Gastrocnemius medialis (tissue), 4 donors: ENCODE measurements at regions not wholly inside any gene's neighbourhood (a gene's known extent, or its start where the extent isn't known, plus 50 kb on each side); places are given as distances from the start of the nearest gene placed in this dataset.

Experiments
- POLR2A ChIP-seq, 2 donors: fragments of 450-650 bp; IDR thresholded peaks; one replicate each; pipeline ENCODE4 v1.6.1; 2017; ENCODE audit warnings: antibody characterized with exemption in 2 of 2, mild to moderate bottlenecking in 2 of 2, moderate library complexity in 2 of 2
- TF ChIP-seq, protein P1 (sequence below), 5 experiments: fragments of 450-650 bp in 3 of 5; fragments of 200-600 bp in 2 of 5; sonication (generic) in 2 of 5; IDR thresholded peaks in 4 of 5; conservative IDR thresholded peaks in 1 of 5; 1 replicate in 4 of 5; 2 replicates in 1 of 5; pipeline ENCODE4 v1.5.1; 2016 to 2019; ENCODE audit warnings: antibody characterized with exemption in 5 of 5, mild to moderate bottlenecking in 3 of 5, moderate library complexity in 3 of 5

DNA sequence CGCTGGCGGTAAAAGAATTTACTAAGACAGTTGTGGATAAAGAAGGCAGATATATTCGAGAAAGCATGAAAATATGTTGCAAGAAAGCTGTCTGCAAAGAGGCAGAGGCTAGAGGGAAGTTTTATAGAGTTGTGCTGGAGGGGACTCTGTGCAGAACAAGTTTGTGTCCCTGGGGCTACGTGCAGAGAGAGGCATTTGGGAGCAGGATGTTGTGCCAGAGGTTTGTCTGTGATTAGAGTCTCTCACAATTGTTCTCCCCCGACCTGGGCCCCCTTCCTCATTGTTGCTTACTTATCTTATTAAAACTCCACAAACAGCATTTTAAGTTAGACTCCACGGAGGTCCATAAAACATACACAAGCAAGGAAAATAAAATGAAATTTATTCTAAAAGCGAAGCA is 831.3 kb downstream of the NLGN4X start:
- TF ChIP-seq, protein P1, sequence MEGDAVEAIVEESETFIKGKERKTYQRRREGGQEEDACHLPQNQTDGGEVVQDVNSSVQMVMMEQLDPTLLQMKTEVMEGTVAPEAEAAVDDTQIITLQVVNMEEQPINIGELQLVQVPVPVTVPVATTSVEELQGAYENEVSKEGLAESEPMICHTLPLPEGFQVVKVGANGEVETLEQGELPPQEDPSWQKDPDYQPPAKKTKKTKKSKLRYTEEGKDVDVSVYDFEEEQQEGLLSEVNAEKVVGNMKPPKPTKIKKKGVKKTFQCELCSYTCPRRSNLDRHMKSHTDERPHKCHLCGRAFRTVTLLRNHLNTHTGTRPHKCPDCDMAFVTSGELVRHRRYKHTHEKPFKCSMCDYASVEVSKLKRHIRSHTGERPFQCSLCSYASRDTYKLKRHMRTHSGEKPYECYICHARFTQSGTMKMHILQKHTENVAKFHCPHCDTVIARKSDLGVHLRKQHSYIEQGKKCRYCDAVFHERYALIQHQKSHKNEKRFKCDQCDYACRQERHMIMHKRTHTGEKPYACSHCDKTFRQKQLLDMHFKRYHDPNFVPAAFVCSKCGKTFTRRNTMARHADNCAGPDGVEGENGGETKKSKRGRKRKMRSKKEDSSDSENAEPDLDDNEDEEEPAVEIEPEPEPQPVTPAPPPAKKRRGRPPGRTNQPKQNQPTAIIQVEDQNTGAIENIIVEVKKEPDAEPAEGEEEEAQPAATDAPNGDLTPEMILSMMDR (IDR thresholded peaks at IDR 0.05 in 4 of 5, conservative IDR thresholded peaks at IDR 0.05 in 1 of 5) = no peak
- TF ChIP-seq POLR2A (IDR thresholded peaks at IDR 0.05) = no peak
